HPDE6-E6E7 (cell line): ENCODE measurements at regions not wholly inside any gene's neighbourhood (a gene's known extent, or its start where the extent isn't known, plus 50 kb on each side); places are given as distances from the start of the nearest gene placed in this dataset.

Source experiments
- DNase-seq: peaks from one replicate; pipeline ENCODE4 v3.0.0; 2011; ENCODE audit warnings: missing footprints; ENCODE audit errors: extremely low spot score

DNA sequence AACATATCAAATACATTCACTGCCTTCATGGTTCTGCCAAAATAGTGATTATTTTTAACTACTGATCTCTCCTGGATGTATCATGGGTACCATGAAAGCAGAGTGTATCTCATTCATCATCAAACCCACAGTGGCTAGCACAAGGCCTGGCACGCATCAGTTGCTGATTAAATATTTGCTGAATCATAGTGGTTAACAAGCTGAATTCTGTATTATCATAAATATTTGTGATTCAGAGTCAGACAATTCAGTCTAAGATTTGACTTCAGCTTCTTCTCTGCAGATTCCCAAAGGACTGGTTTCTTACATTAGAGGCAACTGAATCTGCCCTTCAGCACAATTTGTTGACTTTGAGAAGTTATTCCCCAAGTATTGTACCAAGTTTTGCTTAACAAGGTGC is 715.8 kb upstream of the LRRC4C start:
- DNase-seq, result no peak

DNA sequence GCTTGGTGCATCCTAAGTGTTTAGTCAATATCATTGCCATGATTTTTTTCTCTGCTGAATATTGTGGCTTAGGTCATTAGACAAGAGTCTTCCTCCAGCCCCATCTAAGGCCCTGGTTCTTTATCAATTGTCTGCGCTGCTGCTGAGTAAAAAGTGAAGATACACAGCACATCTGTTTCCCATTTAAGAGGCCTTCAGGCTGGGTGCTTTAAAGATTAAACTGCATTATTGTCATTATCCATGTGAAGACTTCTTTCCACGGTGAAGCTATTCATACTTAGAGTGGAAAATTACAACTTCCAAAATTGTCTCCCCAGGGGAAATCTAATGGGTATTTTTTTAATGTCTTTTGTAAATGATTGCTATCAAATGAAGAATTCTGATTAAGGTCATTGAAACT is 719.8 kb upstream of the LRRC4C start:
- no peak for DNase-seq

GRCh38 chr11:42195289-42196013 is 736.0 kb upstream of the LRRC4C start:
- DNase-seq, result no peak

- DNase-seq, result no peak
Observed at GRCh38 chr11:42200311-42200710, 740.9 kb upstream of the LRRC4C start.

DNA sequence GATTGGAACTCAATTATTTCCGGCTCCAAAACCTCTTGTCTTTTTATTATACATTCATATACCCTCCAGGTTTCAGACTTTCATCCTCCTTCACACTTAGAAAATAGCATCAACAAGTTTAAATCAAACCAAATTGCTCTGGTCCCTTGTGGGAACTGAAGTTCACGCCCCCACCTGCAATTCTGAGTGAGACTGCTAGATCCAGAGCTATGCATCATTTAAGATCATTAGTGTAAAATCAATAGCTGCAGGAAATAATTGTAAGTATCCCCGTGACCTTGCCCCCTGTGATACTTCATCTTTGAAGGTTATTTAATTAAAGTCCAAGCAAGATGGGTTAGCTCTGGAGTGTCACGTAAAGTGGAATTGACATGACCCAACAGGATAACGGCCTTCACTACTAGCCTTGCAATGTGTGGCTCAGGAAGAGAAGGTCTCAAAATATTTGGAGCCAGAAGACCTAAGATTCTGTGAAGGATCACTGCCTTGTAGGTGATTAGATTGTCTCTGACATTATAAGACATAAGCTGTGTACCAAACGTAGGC is 742.2 kb upstream of the LRRC4C start:
- no peak for DNase-seq

- no peak for DNase-seq
Observed at GRCh38 chr11:42205518-42205917, 746.1 kb upstream of the LRRC4C start.

DNA sequence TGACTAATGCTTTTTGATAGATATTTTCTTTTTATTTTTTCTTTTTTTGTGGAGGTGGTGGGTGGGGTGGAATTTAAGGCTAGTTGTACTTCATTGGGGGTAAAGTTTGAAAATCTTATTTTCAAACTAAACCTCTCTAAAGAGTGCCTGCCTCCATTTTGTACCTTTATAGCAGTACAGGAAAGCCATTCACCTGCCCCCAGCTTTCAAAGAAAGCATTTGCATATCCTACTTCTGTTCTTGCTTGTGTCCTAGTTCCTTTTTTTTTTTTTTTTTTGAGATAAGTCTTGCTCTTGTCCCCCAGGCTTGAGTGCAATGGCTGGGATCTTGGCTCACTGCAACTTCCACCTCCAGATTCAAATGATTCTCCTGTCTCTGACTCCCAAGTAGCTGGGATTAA is 766.2 kb upstream of the LRRC4C start:
- DNase-seq, result no peak

DNA sequence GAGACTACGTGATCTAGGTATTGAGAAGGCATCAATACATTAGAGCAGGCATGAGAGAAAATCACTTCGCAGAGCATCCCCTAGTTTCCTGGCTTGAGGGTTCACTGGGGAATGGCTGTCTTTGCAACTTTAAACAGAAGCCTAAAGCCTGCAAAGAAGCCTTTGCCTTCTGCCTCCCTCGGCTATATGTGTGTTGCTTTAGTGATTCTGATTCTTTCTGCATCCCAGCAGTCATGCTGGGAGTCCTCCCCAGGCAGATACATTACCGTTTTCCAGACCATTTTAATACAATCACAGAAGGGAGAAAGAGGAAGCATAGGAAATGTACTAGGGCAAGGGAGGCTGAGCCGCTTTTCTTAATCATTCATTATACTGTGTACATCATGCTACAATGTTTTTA is 773.2 kb upstream of the LRRC4C start:
- DNase-seq, result no peak

DNA sequence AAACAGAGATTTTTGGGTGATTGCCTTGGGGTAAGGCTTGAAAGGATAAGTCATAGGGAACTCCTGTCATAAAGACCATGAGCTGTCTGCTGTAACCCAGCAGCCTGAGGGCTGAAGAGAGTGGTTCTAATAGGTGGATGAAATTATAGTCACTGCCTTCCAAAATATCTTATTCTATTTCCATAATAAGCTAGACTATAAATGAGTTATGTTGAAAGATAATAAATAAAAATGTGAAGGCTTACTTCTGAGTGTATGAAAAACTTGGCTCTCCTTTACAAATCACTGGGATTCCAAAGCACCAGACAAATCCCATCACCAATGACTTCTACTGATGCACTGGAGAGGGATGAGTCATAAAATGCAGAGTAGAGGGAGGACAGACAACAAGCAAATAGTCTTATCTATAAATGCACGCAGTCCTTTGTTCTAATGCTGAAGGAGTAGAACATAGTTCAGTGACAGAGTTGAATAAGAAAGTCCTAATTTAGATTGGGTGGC is 775.0 kb upstream of the LRRC4C start:
- DNase-seq, result no peak

- DNase-seq, result no peak
Observed at GRCh38 chr11:42237701-42238235, 778.3 kb upstream of the LRRC4C start.

DNA sequence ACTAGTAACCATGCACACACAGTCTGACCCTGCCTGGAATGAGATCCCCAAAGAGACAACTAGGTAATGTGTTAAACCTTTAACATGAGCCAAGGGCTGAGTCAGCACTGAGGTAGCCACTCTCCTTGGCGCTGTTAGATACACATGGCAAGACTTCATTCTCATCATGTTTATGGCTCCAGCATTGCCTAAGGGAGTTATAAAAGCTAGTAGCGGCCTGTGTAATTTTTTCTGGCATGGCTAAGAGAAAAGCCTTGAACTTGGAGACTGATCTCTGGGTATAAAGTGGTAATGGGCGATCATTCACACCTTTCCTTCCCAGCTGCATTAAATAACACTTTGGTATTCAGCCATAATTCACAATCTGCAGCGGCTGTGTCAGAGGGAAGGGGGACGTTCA is 779.7 kb upstream of the LRRC4C start:
- no peak for DNase-seq

DNA sequence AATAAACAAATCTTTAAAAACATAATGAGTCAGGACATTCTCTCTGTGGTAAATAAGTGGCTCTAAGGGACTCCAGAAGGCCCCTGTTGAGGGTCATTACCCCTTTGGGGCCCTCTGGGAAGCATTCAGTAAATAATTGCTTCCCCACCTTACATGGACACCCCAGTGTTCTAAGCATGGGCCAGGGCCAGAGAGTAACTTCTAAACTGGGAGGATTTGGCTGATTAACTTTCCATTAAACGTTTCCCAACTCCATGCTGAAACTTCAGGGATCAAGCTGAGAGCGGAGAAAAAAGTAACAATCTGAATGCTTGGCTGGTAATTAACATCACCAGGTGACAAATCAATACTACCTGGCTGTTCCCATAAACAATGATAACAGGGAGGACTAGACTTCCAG is 783.9 kb upstream of the LRRC4C start:
- no peak for DNase-seq

DNA sequence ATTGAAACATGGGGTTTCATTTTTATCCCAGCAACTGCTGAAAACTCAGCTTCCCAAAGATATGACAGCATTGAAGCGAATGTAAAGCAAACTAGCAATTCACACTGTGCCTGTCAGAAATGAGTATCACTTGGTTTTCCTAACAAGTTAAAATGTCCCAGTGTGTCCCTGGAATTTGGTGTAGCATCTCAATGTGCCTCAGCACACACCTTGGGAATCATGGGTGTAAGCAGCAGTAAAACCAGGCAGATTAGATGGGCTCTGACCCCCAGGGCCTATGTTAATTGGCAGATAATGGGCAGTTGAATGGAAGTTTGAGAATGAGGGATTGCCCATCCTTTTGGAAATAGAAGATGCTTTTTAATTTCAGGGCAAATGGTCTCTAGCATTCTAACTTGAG is 784.9 kb upstream of the LRRC4C start:
- no peak for DNase-seq

- DNase-seq, result no peak
Observed at GRCh38 chr11:42249401-42249800, 789.9 kb upstream of the LRRC4C start.

DNA sequence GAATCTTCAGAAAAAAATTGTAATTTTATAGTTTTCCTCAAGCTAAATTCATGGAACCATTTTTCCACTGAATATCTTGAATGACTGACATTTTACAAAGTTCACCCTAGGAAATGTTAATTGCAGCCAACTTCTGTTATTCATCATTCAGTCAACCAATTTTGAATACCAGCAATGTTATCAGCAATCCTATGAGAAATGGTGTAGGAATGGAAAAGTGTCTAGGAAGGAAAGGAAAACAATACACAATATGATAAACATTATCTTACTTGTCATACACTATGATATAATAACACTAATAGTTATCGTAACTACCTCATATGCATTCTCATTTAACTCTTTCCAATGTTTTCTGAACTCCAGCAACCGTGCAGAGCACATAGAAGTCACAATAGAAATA is 790.5 kb upstream of the LRRC4C start:
- no peak for DNase-seq

GRCh38 chr11:42251984-42252383 is 792.5 kb upstream of the LRRC4C start:
- DNase-seq, result no peak

GRCh38 chr11:42253156-42253555 is 793.7 kb upstream of the LRRC4C start:
- DNase-seq, result no peak

DNA sequence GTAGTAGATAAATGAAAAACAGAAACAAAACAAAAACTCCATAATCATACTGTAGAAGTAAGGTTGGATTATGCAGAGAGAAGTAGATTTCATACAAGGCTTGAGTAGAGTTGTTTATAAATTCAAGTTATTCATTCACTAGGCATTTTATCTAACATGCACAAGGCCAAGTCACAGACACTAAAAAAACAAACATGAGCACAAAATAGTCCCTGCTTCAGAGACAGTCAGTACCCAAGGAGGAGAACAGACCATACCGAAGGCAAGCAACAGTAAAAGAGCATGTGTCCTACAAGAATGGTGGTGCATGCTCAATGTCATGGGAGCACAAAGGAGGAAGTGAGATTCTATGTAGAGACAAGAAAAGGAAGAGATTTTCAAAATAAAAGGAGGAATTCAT is 796.5 kb upstream of the LRRC4C start:
- DNase-seq, result no peak

DNA sequence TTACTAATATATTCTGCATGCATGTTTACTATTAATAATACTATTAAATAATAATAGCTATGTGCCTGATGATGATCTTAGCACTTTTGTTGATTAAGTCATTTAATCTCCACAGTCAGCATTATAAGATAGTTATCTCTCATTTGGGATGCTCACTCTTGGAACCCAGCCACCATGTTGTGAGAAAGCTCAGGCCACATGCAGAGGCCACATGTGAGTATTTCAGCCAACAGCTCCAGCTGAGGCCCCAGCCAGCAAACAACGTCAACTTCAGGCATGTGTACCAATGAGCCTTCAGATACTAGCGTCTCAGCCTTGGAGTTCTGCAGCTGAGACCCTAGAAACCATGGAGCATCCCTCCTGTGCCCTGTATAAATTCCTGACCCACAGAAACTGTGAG is 798.1 kb upstream of the LRRC4C start:
- no peak for DNase-seq

DNA sequence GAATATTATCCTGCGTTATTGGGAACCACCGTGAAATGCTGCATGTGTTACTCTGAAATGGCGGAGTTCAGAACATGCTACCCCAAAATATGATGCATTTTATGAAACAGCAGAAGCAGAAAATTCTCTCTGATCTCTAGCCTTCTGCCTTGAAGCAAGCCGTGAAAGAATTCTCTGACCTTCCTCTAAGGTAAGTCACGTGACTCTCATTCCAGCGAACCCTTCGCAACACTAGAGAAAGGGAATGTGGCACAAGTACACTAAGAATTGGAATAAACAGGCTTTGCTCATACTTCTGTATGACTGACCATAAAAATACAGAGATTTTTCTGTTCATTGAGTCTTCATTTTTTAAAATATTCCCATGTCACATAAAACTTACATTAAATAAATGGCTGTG is 805.6 kb upstream of the LRRC4C start:
- no peak for DNase-seq

DNA sequence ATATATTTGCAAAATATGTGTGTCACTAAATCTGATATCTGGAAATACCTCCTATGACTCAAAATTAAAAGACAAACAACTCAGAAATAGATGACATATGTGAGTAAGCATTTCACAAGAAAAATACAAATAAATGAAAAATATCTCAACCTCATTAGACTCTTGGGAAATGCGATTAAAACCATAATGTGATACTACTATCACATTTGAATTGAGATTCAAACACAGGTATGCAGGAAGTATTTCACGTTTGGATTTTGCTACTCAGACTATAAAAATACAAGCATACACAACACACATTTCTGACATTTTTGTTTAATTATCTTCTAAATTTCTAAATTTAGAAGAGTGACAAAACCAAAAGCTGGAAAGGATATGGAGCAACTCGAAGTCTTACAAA is 811.9 kb upstream of the LRRC4C start:
- no peak for DNase-seq

GRCh38 chr11:42273977-42274376 is 814.5 kb upstream of the LRRC4C start:
- no peak for DNase-seq

DNA sequence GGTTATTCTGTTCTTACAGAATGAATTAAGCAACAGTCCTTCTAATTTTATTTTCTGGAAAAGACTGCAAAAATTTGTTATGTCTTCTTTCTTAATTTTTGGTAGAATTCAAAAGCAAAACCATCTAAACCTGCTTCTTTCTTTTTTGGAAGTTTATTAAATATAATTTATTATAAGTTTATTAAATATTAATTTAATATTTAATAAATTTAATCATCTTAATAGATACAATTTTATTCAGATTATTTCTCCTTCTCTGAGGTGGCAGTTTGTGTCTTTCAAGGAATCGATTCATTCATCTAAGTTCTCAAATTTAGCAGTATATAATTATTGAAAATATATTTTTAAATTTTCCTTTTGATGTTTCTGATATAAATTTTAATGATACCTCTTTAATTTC is 837.5 kb upstream of the LRRC4C start:
- no peak for DNase-seq

- no peak for DNase-seq
Observed at GRCh38 chr11:42299780-42300179, 840.3 kb upstream of the LRRC4C start.
